IMR-90 (cell line): ENCODE measurements at regions not wholly inside any gene's neighbourhood (a gene's known extent, or its start where the extent isn't known, plus 50 kb on each side); places are given as distances from the start of the nearest gene placed in this dataset.

ENCODE experiments used
- ATAC-seq: fragments of 200-7000 bp; cut with Tn5 transposase; 2 replicates; pipeline ENCODE4 v1.9.1; 2020; ENCODE audit warnings: low read depth, mild to moderate bottlenecking, moderate library complexity
- BruUV-seq: library from RNA; stranded (reverse); fragments of 400-500 nt; replicated peaks from 2 replicates; lab custom pipeline; 2021; lab: Mats Ljungman, UMichigan
- CTCF ChIA-PET: fragments of 300-600 bp; formaldehyde crosslinking; extraction: SDS; loops from one replicate; lab custom pipeline; 2021; ENCODE audit warnings: antibody characterized with exemption; lab: Yijun Ruan, JAX
- POLR2A ChIA-PET: fragments of 300-600 bp; sonication (Branson Sonifier 250); formaldehyde crosslinking; loops from one replicate; lab custom pipeline; 2022; ENCODE audit warnings: antibody characterized with exemption; ENCODE audit not compliant: unreplicated experiment; lab: Charles Lee
- DNase-seq: peaks from one replicate; pipeline ENCODE4 v3.0.0; 2013
- H2AFZ ChIP-seq: replicated peaks from 2 replicates; pipeline ENCODE3; 2013; ENCODE audit warnings: low read length, mild to moderate bottlenecking; ENCODE audit not compliant: poor library complexity
- H2AK5ac ChIP-seq: 2 replicates; pipeline ENCODE4 v1.6.1; 2013; ENCODE audit warnings: low read depth, low read length, inconsistent platforms
- H2AK9ac ChIP-seq: replicated peaks from 2 replicates; pipeline ENCODE3; 2013; ENCODE audit warnings: mild to moderate bottlenecking, low read depth, low read length, moderate library complexity; ENCODE audit not compliant: poor library complexity
- H2BK120ac ChIP-seq: 2 replicates; pipeline ENCODE4 v1.6.1; 2013; ENCODE audit warnings: low read depth, low read length, inconsistent platforms
- H2BK15ac ChIP-seq: 3 replicates; pipeline ENCODE4 v1.6.1; 2013; ENCODE audit warnings: low read depth, low read length, inconsistent platforms
- H2BK20ac ChIP-seq: 2 replicates; pipeline ENCODE4 v1.6.1; 2013; ENCODE audit warnings: low read depth, mild to moderate bottlenecking, inconsistent platforms, low read length, moderate library complexity
- H2BK5ac ChIP-seq: 2 replicates; pipeline ENCODE4 v1.6.1; 2013; ENCODE audit warnings: mild to moderate bottlenecking, low read depth, low read length, inconsistent platforms; ENCODE audit not compliant: poor library complexity, severe bottlenecking
- H3K14ac ChIP-seq: replicated peaks from 2 replicates; pipeline ENCODE4 v1.6.1; 2013; ENCODE audit warnings: low read depth, low read length, inconsistent platforms
- H3K18ac ChIP-seq: 2 replicates; pipeline ENCODE4 v1.6.1; 2013; ENCODE audit warnings: low read depth, low read length, control low read depth
- H3K23ac ChIP-seq: 2 replicates; pipeline ENCODE4 v1.6.1; 2013; ENCODE audit warnings: low read depth, low read length, inconsistent platforms
- H3K27ac ChIP-seq: 2 replicates; pipeline ENCODE4 v1.5.1; 2013; ENCODE audit warnings: mild to moderate bottlenecking, control low read depth, low read length; ENCODE audit not compliant: insufficient read depth
- H3K27me3 ChIP-seq: 2 replicates; pipeline ENCODE4 v1.6.1; 2013; ENCODE audit warnings: low read length; ENCODE audit not compliant: control insufficient read depth, insufficient read depth
- H3K36me3 ChIP-seq: 2 replicates; pipeline ENCODE4 v1.6.1; 2013; ENCODE audit warnings: low read length, mixed read lengths; ENCODE audit not compliant: control insufficient read depth, insufficient read depth
- H3K4ac ChIP-seq: 2 replicates; pipeline ENCODE4 v1.6.1; 2013; ENCODE audit warnings: low read depth, low read length, inconsistent platforms
- H3K4me1 ChIP-seq: 2 replicates; pipeline ENCODE4 v1.6.1; 2013; ENCODE audit warnings: low read length, mixed read lengths; ENCODE audit not compliant: control insufficient read depth, insufficient read depth
- H3K4me2 ChIP-seq: 2 replicates; pipeline ENCODE4 v1.6.1; 2013; ENCODE audit warnings: low read depth, mild to moderate bottlenecking, control low read depth, low read length, moderate library complexity
- H3K4me3 ChIP-seq: 2 replicates; pipeline ENCODE4 v1.5.1; 2013; ENCODE audit warnings: low read depth, mild to moderate bottlenecking, control low read depth, low read length, moderate library complexity; ENCODE audit not compliant: insufficient read depth
- H3K56ac ChIP-seq: 2 replicates; pipeline ENCODE4 v1.6.1; 2013; ENCODE audit warnings: low read length, inconsistent platforms; ENCODE audit not compliant: insufficient read depth; ENCODE audit errors: extremely low read depth
- H3K79me1 ChIP-seq, 2 experiments: 2 replicates each; pipeline ENCODE4 v1.6.1; 2013; ENCODE audit warnings: low read length in 2 of 2, inconsistent platforms in 1 of 2, low read depth in 1 of 2
- H3K9ac ChIP-seq: 2 replicates; pipeline ENCODE4 v1.6.1; 2013; ENCODE audit warnings: low read depth, low read length, control low read depth
- H3K9me1 ChIP-seq: 2 replicates; pipeline ENCODE4 v1.6.1; 2013; ENCODE audit warnings: low read length, inconsistent platforms; ENCODE audit not compliant: insufficient read depth
- H3K9me3 ChIP-seq: 2 replicates; pipeline ENCODE4 v1.6.1; 2013; ENCODE audit warnings: low read length; ENCODE audit not compliant: control insufficient read depth, insufficient read depth
- H4K20me1 ChIP-seq: 2 replicates; pipeline ENCODE4 v1.6.1; 2013; ENCODE audit warnings: low read length, inconsistent platforms; ENCODE audit not compliant: insufficient read depth
- H4K5ac ChIP-seq: 2 replicates; pipeline ENCODE4 v1.6.1; 2013; ENCODE audit warnings: mild to moderate bottlenecking, low read depth, low read length, control low read depth
- H4K8ac ChIP-seq, 2 experiments: 2 replicates each; pipeline ENCODE4 v1.6.1; 2013; ENCODE audit warnings: low read depth in 2 of 2, low read length in 2 of 2, control low read depth in 1 of 2, inconsistent platforms in 1 of 2
- H4K91ac ChIP-seq: 2 replicates; pipeline ENCODE4 v1.6.1; 2013; ENCODE audit warnings: low read depth, low read length, inconsistent platforms; ENCODE audit not compliant: insufficient read depth
- MAFK ChIP-seq: IDR thresholded peaks from 2 replicates; pipeline ENCODE4 v1.6.1; 2012; ENCODE audit warnings: low read depth, low read length, improper control_type of control experiment
- MAZ ChIP-seq: IDR thresholded peaks from 2 replicates; pipeline ENCODE4 v1.6.1; 2012; ENCODE audit warnings: low read depth, mild to moderate bottlenecking, low read length, improper control_type of control experiment, moderate library complexity, borderline replicate concordance
- MXI1 ChIP-seq: IDR thresholded peaks from 2 replicates; pipeline ENCODE4 v1.6.1; 2012; ENCODE audit warnings: low read depth, mild to moderate bottlenecking, low read length, moderate library complexity, borderline replicate concordance
- NFE2L2 ChIP-seq: fragments of 150-350 bp; IDR thresholded peaks from 2 replicates; pipeline ENCODE4 v1.6.1; 2016; ENCODE audit warnings: low read depth, mild to moderate bottlenecking, low read length
- RAD21 ChIP-seq: IDR thresholded peaks from 2 replicates; pipeline ENCODE4 v1.6.1; 2012; ENCODE audit warnings: low read length, improper control_type of control experiment
- RCOR1 ChIP-seq: IDR thresholded peaks from 2 replicates; pipeline ENCODE4 v1.6.1; 2012; ENCODE audit warnings: mild to moderate bottlenecking, low read length, improper control_type of control experiment; ENCODE audit not compliant: insufficient replicate concordance
- WGBS, 2 experiments: methylation state at CpG; one replicate each; pipeline versions ENCODE4 v1.1.5 to v1.1.7; 2013; ENCODE audit warnings: missing lambda C conversion rate in 2 of 2; ENCODE audit not compliant: insufficient read length in 1 of 2; ENCODE audit errors: extremely low coverage in 2 of 2; 5-methylcytosine and 5-hydroxymethylcytosine counted together
- dilution Hi-C: fragments of 300-500 bp; cut with HindIII; formaldehyde crosslinking; loops from one replicate; pipeline ENCODE4 v1.14.3; 2018; ENCODE audit warnings: low sequenced_read_pairs; ENCODE audit not compliant: unreplicated experiment
- in situ Hi-C: fragments of 300-500 bp; cut with MboI; formaldehyde crosslinking; loops from 3 replicates; pipeline ENCODE4 v1.14.3; 2019; ENCODE audit warnings: low sequenced_read_pairs, inconsistent platforms, mixed read lengths
- intact Hi-C: fragments of 100-400 bp; cut with micrococcal nuclease; formaldehyde crosslinking; loops from 2 replicates; pipeline ENCODE4 v1.10.0; 2022
- TF ChIP-seq, protein P1 (sequence below): fragments of 150-350 bp; IDR thresholded peaks from 2 replicates; pipeline ENCODE4 v1.6.1; 2016; ENCODE audit warnings: low read depth, mild to moderate bottlenecking, low read length, moderate library complexity, borderline replicate concordance

DNA sequence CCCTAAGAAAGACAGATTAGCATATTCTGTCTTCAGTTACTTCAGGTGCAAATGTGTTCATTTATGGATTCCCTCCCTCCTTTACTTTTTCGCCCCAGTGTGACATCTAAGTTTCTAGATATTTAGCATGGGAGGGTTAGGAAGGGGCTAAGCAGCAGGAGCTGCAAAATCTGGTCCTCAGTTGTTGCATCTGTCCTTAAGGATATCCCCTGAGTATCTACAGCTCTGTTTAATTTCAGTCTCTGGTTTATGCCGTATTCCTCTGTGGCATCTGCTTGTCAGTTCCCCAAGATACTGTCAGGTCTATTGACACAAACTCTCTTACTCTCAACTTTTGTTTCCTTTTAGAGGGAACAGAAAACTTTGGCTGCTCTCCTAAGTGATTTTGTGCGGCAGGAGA lies 754.6 kb upstream of the MAP3K7 start:
- Histone ChIP-seq H3K9me1 (no peaks in the 10 kb centered on the region), H3K36me3 (no peaks in the 10 kb centered on the region), H2AFZ (no peak overlapping the region), H3K4me3 (no peak overlapping the region), H3K9ac (no peak overlapping the region), H3K27me3 (no peaks in the 10 kb centered on the region; the same call in 1 of the 2 replicates), H3K4me2 (no peak overlapping the region), H2BK120ac (no peak overlapping the region), H3K23ac (no peak overlapping the region), H3K56ac (no peak overlapping the region), H2BK20ac (no peak overlapping the region), H2BK15ac (no peak overlapping the region), H2AK9ac (no peak overlapping the region), H3K18ac (no peak overlapping the region), H2BK5ac (no peak overlapping the region), H3K4me1 (no peaks in the 10 kb centered on the region), H3K27ac (no peak overlapping the region), H4K91ac (no peak overlapping the region), H4K8ac (no peak overlapping the region), H3K14ac (no peak overlapping the region), H2AK5ac (no peak overlapping the region), H4K20me1 (no peaks in the 10 kb centered on the region), H3K79me1 (no peaks in the 10 kb centered on the region), H3K4ac (no peak overlapping the region), H3K9me3 (no peaks in the 10 kb centered on the region), H4K5ac (no peak overlapping the region)
- ChIA-PET CTCF (interaction anchor here (0.8 kb wide), 1 partner anchor 16 kb away, joined by 3 read pairs; no protein-coding TSS in a partner anchor), POLR2A (no interaction called here)
- in situ Hi-C loops = no loop called here
- BruUV-seq = no TSS peak
- no CpG with 5 or more reads among the region's 3 CpGs for WGBS, 2 experiments
- ATAC-seq (no peak), DNase-seq (no peak)
- intact Hi-C loops = no loop called here
- dilution Hi-C loops = no loop called here
- no peak for TF ChIP-seq MAFK
- TF ChIP-seq RAD21 = no peak
- TF ChIP-seq MAZ = no peak
- TF ChIP-seq NFE2L2 = no peak
- no peak for TF ChIP-seq MXI1
- TF ChIP-seq, protein P1, sequence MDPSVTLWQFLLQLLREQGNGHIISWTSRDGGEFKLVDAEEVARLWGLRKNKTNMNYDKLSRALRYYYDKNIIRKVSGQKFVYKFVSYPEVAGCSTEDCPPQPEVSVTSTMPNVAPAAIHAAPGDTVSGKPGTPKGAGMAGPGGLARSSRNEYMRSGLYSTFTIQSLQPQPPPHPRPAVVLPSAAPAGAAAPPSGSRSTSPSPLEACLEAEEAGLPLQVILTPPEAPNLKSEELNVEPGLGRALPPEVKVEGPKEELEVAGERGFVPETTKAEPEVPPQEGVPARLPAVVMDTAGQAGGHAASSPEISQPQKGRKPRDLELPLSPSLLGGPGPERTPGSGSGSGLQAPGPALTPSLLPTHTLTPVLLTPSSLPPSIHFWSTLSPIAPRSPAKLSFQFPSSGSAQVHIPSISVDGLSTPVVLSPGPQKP = no peak
- no peak for TF ChIP-seq RCOR1
